Mesothelial cell of epicardium (in vitro differentiated cells): ENCODE measurements at regions not wholly inside any gene's neighbourhood (a gene's known extent, or its start where the extent isn't known, plus 50 kb on each side); places are given as distances from the start of the nearest gene placed in this dataset.

Experiments
- DNase-seq, 2 experiments: peaks; one replicate each; pipeline ENCODE4 v3.0.0; 2021; ENCODE audit warnings: low spot score in 2 of 2; ENCODE audit not compliant: unreplicated experiment in 2 of 2
- H3K27ac Mint-ChIP-seq: 2 replicates; pipeline ENCODE4 v1.8.0; 2021; ENCODE audit warnings: mixed read lengths
- H3K27me3 Mint-ChIP-seq: 2 replicates; pipeline ENCODE4 v1.8.0; 2021; ENCODE audit warnings: low read depth, mixed read lengths
- H3K36me3 Mint-ChIP-seq: 2 replicates; pipeline ENCODE4 v1.8.0; 2021; ENCODE audit warnings: mixed read lengths
- H3K4me1 Mint-ChIP-seq: 2 replicates; pipeline ENCODE4 v1.8.0; 2021; ENCODE audit warnings: mixed read lengths
- H3K4me3 Mint-ChIP-seq: 2 replicates; pipeline ENCODE4 v1.8.0; 2021; ENCODE audit warnings: mild to moderate bottlenecking, moderate library complexity, mixed read lengths
- H3K9me3 Mint-ChIP-seq: 2 replicates; pipeline ENCODE4 v1.8.0; 2021; ENCODE audit warnings: mixed read lengths
- CTCF ChIP-seq: fragments of 200-600 bp; sonication (generic); IDR thresholded peaks from one replicate; pipeline ENCODE4 v1.5.0; 2021; ENCODE audit warnings: antibody characterized with exemption; ENCODE audit not compliant: unreplicated experiment

GRCh38 chr13:44120849-44121755, 241.4 kb downstream of the LACC1 start:
- Mint-ChIP-seq H3K4me3 (no peak overlapping the region), H3K4me1 (peaks cover 15% of the 10 kb centered on the region), H3K27ac (no peak overlapping the region), H3K27me3 (no peaks in the 10 kb centered on the region), H3K9me3 (peaks cover 18% of the 10 kb centered on the region), H3K36me3 (no peaks in the 10 kb centered on the region)
- no peak for TF ChIP-seq CTCF
- no peak for DNase-seq

- H3K4me3 Mint-ChIP-seq: no peak overlapping the region
- H3K27me3 Mint-ChIP-seq: peaks cover 1% of the 10 kb centered on the region
- H3K27ac Mint-ChIP-seq: no peak overlapping the region
- peaks cover 18% of the 10 kb centered on the region for H3K9me3 Mint-ChIP-seq
- TF ChIP-seq CTCF: no peak
- no peaks in the 10 kb centered on the region for H3K4me1 Mint-ChIP-seq
- H3K36me3 Mint-ChIP-seq: no peaks in the 10 kb centered on the region
- no peak for DNase-seq
Measured at GRCh38 chr13:44124352-44124751, 244.6 kb downstream of the LACC1 start.

- peaks cover 18% of the 10 kb centered on the region for H3K9me3 Mint-ChIP-seq
- H3K27me3 Mint-ChIP-seq: peaks cover 4% of the 10 kb centered on the region
- H3K27ac Mint-ChIP-seq: no peak overlapping the region
- no peak for TF ChIP-seq CTCF
- no peaks in the 10 kb centered on the region for H3K4me1 Mint-ChIP-seq
- DNase-seq: no peak
- H3K36me3 Mint-ChIP-seq: no peaks in the 10 kb centered on the region
- H3K4me3 Mint-ChIP-seq: no peak overlapping the region
Measured at GRCh38 chr13:44125943-44126469, 246.3 kb downstream of the LACC1 start.

GRCh38 chr13:44128552-44129001, 245.0 kb upstream of the SERP2 start:
- Mint-ChIP-seq H3K4me3 (no peak overlapping the region), H3K36me3 (no peaks in the 10 kb centered on the region), H3K4me1 (no peaks in the 10 kb centered on the region), H3K27me3 (peaks cover 4% of the 10 kb centered on the region), H3K9me3 (peaks cover 12% of the 10 kb centered on the region), H3K27ac (no peak overlapping the region)
- DNase-seq: no peak
- no peak for TF ChIP-seq CTCF

- H3K4me3 Mint-ChIP-seq: no peak overlapping the region
- no peak overlapping the region for H3K27ac Mint-ChIP-seq
- H3K9me3 Mint-ChIP-seq: peaks cover 4% of the 10 kb centered on the region
- no peaks in the 10 kb centered on the region for H3K4me1 Mint-ChIP-seq
- no peak for TF ChIP-seq CTCF
- H3K27me3 Mint-ChIP-seq: peaks cover 4% of the 10 kb centered on the region
- H3K36me3 Mint-ChIP-seq: no peaks in the 10 kb centered on the region
- DNase-seq: no peak
Measured at GRCh38 chr13:44129418-44129817, 244.2 kb upstream of the SERP2 start.
